A549 (cell line): ENCODE measurements at regions not wholly inside any gene's neighbourhood (a gene's known extent, or its start where the extent isn't known, plus 50 kb on each side); places are given as distances from the start of the nearest gene placed in this dataset.

ENCODE experiments used
- EP300 ChIP-seq, 2 experiments: fragments of >200 bp; sonication (Bioruptor Twin); formaldehyde crosslinking; IDR thresholded peaks; 2 replicates in 1 of 2; 3 replicates in 1 of 2; pipeline ENCODE4 v1.6.1; 2016 to 2017
- ESRRA ChIP-seq: fragments of 150-350 bp; IDR thresholded peaks from 2 replicates; pipeline ENCODE4 v1.6.1; 2014; ENCODE audit warnings: mild to moderate bottlenecking, low read length, borderline replicate concordance
- HOXA7 ChIP-seq: fragments of 250-450 bp; sonication (Bioruptor Pico); IDR thresholded peaks from 2 replicates; pipeline ENCODE4 v1.5.0; 2020; ENCODE audit warnings: mild to moderate bottlenecking, moderate library complexity
- JUN ChIP-seq, 2 experiments: fragments of >200 bp; sonication (Bioruptor Twin); formaldehyde crosslinking; IDR thresholded peaks; 2 replicates in 1 of 2; 3 replicates in 1 of 2; pipeline ENCODE4 v1.6.1; 2016 to 2017
- PHF8 ChIP-seq: fragments of 200-600 bp; sonication (generic); IDR thresholded peaks from 2 replicates; pipeline ENCODE4 v1.6.1; 2016; ENCODE audit warnings: low read depth, mild to moderate bottlenecking, antibody characterized with exemption, moderate library complexity, borderline replicate concordance
- POLR2A ChIP-seq: IDR thresholded peaks from 2 replicates; pipeline ENCODE4 v1.6.1; 2012; ENCODE audit warnings: mild to moderate bottlenecking, low read length
- RAD21 ChIP-seq, 2 experiments: fragments of >200 bp in 1 of 2; sonication (Bioruptor Twin) in 1 of 2; formaldehyde crosslinking in 1 of 2; IDR thresholded peaks in 1 of 2; conservative IDR thresholded peaks in 1 of 2; 2 replicates in 1 of 2; 3 replicates in 1 of 2; pipeline ENCODE4 v1.6.1; 2012 to 2018; ENCODE audit warnings: inconsistent platforms in 1 of 2
- SMC3 ChIP-seq: fragments of >200 bp; sonication (Bioruptor Twin); formaldehyde crosslinking; IDR thresholded peaks from 3 replicates; pipeline ENCODE4 v1.6.1; 2018; ENCODE audit warnings: inconsistent platforms
- TF ChIP-seq, protein P1 (sequence below): fragments of >200 bp; sonication (Bioruptor Twin); formaldehyde crosslinking; IDR thresholded peaks from 3 replicates; pipeline ENCODE4 v1.5.1; 2016
- TF ChIP-seq, protein P2 (sequence below): fragments of >200 bp; sonication (Bioruptor Twin); formaldehyde crosslinking; IDR thresholded peaks from 3 replicates; pipeline ENCODE4 v1.6.1; 2016

DNA sequence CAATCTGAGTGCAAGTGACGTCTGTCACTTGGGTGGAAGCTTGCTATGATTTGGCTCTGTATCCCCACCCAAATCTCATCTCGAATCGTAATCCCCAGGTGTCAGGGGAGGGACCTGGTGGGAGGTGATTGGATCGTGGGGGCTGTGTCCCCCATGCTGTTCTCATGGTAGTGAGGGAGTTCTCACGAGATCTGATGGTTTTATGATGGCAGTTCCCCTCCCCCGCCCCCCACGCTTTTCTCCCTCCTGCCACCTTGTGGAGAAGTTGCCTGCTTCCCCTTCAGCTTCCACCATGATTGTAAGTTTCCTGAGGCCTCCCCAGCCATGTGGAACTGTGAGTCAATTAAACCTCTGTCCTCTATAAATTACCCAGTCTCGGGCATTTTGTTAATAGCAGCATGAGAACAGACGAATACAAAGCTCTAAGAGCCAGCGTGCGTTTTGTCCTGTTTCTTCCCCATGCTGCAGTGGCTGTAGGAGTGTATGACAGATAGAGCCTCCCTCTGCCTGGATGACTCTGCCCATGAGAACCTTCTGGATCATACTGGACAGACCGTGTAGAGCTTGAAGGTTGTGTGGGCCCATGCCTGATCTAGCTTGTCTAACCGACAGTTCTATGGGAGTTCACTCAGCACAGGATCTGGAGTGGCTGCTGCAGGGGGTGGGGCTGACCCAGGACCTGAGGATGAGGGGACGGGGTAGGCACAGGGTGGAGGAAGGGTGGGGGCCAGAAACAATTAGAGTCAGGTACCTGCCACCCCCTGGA, 139.7 kb upstream of the ERRFI1 start:
- TF ChIP-seq RAD21 (conservative IDR thresholded peaks at IDR 0.05 in 1 of 2, IDR thresholded peaks at IDR 0.05 in 1 of 2) = peak; percentile 26 to 38; a peak in 2 of 5 replicates
- TF ChIP-seq EP300 (IDR thresholded peaks at IDR 0.05) = no peak
- TF ChIP-seq PHF8 = no peak
- no peak for TF ChIP-seq HOXA7
- TF ChIP-seq, protein P1, sequence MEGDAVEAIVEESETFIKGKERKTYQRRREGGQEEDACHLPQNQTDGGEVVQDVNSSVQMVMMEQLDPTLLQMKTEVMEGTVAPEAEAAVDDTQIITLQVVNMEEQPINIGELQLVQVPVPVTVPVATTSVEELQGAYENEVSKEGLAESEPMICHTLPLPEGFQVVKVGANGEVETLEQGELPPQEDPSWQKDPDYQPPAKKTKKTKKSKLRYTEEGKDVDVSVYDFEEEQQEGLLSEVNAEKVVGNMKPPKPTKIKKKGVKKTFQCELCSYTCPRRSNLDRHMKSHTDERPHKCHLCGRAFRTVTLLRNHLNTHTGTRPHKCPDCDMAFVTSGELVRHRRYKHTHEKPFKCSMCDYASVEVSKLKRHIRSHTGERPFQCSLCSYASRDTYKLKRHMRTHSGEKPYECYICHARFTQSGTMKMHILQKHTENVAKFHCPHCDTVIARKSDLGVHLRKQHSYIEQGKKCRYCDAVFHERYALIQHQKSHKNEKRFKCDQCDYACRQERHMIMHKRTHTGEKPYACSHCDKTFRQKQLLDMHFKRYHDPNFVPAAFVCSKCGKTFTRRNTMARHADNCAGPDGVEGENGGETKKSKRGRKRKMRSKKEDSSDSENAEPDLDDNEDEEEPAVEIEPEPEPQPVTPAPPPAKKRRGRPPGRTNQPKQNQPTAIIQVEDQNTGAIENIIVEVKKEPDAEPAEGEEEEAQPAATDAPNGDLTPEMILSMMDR = no peak
- TF ChIP-seq, protein P2, sequence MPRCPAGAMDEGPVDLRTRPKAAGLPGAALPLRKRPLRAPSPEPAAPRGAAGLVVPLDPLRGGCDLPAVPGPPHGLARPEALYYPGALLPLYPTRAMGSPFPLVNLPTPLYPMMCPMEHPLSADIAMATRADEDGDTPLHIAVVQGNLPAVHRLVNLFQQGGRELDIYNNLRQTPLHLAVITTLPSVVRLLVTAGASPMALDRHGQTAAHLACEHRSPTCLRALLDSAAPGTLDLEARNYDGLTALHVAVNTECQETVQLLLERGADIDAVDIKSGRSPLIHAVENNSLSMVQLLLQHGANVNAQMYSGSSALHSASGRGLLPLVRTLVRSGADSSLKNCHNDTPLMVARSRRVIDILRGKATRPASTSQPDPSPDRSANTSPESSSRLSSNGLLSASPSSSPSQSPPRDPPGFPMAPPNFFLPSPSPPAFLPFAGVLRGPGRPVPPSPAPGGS = no peak
- no peak for TF ChIP-seq POLR2A
- no peak for TF ChIP-seq ESRRA
- TF ChIP-seq JUN (IDR thresholded peaks at IDR 0.05) = no peak
- TF ChIP-seq SMC3 = peak; percentile 32; the same call in 1 of the 3 replicates
